Mucosa of stomach (tissue), 1 donor: ENCODE measurements at regions not wholly inside any gene's neighbourhood (a gene's known extent, or its start where the extent isn't known, plus 50 kb on each side); places are given as distances from the start of the nearest gene placed in this dataset.

ENCODE experiments used
- H3K27me3 ChIP-seq: one replicate; pipeline ENCODE4 v1.7.0; 2013; ENCODE audit warnings: mild to moderate bottlenecking, low read length; ENCODE audit not compliant: control insufficient read depth, insufficient read depth
- H3K36me3 ChIP-seq: one replicate; pipeline ENCODE4 v1.7.0; 2013; ENCODE audit warnings: low read length; ENCODE audit not compliant: control insufficient read depth, insufficient read depth
- H3K4me1 ChIP-seq: one replicate; pipeline ENCODE4 v1.7.0; 2013; ENCODE audit warnings: mild to moderate bottlenecking, low read length; ENCODE audit not compliant: control insufficient read depth, insufficient read depth
- H3K4me3 ChIP-seq: one replicate; pipeline ENCODE4 v1.7.0; 2013; ENCODE audit warnings: low read length
- H3K9ac ChIP-seq: one replicate; pipeline ENCODE4 v1.7.0; 2013; ENCODE audit warnings: mild to moderate bottlenecking, low read length, moderate library complexity
- H3K9me3 ChIP-seq: one replicate; pipeline ENCODE4 v1.7.0; 2013; ENCODE audit warnings: mild to moderate bottlenecking, low read length, moderate library complexity; ENCODE audit not compliant: control insufficient read depth
- donor health status: Pancreatic carcinoma.

DNA sequence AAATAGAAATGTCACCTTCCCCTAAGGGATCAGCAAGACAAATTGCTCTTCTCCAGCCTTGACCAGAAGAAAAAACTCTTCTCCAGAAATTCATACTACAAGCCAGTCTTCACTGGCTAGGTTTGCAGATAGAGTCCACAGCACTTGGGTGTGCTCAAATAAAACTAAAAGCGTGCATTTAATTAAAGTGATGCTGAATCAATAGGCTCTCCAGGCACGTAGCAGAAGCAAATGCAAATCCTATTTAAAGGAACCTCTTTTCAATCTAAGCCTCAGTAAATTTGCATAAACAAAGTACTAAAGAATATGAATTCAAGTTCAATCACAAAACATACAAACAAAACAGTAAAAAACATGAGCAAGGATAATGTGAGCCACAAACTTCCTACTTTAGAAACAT is 744.4 kb upstream of the FANCL start:
- H3K9ac ChIP-seq = no peak overlapping the region
- no peaks in the 10 kb centered on the region for H3K4me1 ChIP-seq
- no peaks in the 10 kb centered on the region for H3K36me3 ChIP-seq
- H3K9me3 ChIP-seq = no peaks in the 10 kb centered on the region
- H3K27me3 ChIP-seq = no peaks in the 10 kb centered on the region
- H3K4me3 ChIP-seq = no peak overlapping the region

DNA sequence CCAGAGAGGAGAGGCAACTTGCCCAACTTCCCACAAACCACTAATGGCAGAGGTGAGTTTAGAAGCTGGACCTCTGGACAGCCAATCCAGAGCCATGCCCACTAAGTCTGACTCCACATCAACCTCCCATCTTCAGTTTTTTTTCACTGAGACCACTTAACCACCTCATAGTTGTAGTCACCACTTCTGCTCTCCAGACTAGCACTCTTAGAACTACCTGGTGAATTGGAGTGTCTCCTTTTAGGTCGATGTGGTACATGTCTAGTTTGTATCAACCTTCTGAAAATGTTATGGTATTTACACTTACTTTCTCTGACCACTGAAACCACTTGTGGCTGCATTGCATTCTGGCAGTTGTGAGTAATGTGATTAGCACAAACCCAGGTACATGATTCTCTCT is 743.6 kb upstream of the FANCL start:
- Histone ChIP-seq H3K9ac (no peak overlapping the region), H3K4me3 (no peak overlapping the region), H3K27me3 (no peaks in the 10 kb centered on the region), H3K4me1 (no peaks in the 10 kb centered on the region), H3K9me3 (no peaks in the 10 kb centered on the region), H3K36me3 (no peaks in the 10 kb centered on the region)

- H3K36me3 ChIP-seq = no peaks in the 10 kb centered on the region
- no peaks in the 10 kb centered on the region for H3K9me3 ChIP-seq
- H3K4me1 ChIP-seq = no peaks in the 10 kb centered on the region
- H3K27me3 ChIP-seq = no peaks in the 10 kb centered on the region
- no peak overlapping the region for H3K9ac ChIP-seq
- H3K4me3 ChIP-seq = no peak overlapping the region
These were observed 742.0 kb upstream of the FANCL start for GRCh38 chr2:58983111-58983510.

DNA sequence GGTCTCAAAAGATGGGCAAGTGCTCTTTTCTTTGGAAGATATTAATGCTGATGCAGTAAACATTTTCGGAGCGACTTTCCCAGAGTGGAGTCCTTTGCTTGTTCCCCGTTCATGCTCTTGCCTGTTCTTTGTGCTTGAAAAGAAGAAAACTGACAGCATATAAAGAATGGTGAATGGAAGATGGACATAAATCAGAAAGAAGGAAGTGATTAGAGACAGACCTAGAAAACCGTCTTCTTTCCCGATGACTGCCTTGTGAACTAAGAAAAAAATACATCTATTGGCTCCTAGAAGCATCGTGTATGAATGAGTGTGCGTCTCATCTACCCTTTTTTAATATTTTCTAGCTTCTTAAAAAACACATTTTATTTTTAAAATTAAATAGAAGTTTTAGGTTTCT is 740.1 kb upstream of the FANCL start:
- no peak overlapping the region for H3K9ac ChIP-seq
- no peaks in the 10 kb centered on the region for H3K4me1 ChIP-seq
- H3K9me3 ChIP-seq = no peaks in the 10 kb centered on the region
- no peaks in the 10 kb centered on the region for H3K36me3 ChIP-seq
- no peaks in the 10 kb centered on the region for H3K27me3 ChIP-seq
- no peak overlapping the region for H3K4me3 ChIP-seq

DNA sequence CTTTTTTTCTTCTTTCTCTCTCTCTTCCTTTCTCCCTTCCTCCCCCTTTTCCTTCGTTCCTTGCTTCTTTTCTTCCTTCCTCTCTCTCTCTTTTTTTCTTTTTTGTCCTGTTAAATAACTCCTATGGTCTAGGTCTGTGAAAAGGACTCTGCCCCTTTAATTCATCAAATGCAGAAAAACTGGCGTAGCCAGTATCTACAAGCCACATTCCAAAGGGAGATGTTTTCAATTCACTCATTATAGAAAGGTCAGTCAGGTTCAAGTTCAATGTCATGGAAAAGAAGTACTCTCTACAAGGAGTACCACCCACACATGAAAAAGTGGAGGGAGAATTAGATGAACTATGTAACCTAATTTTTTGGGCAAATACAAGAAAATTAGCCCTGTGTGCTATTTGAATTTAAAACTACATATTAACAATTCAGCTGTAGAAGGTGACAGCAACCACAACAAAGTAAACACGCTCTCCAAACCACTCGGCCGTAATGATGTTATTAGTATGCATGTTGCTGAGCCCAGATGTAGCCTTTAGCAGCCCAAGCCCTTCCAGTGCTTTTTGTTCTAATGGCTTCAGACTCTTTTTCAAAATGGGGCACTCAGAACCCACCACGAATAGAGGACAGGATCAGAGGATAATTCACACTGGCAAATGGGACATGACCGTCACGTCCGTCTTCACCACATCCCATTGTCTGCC is 735.4 kb upstream of the FANCL start:
- H3K27me3 ChIP-seq = no peaks in the 10 kb centered on the region
- H3K9ac ChIP-seq = no peak overlapping the region
- no peaks in the 10 kb centered on the region for H3K36me3 ChIP-seq
- H3K4me3 ChIP-seq = no peak overlapping the region
- no peaks in the 10 kb centered on the region for H3K4me1 ChIP-seq
- no peaks in the 10 kb centered on the region for H3K9me3 ChIP-seq

- Histone ChIP-seq H3K36me3 (no peaks in the 10 kb centered on the region), H3K27me3 (no peaks in the 10 kb centered on the region), H3K4me1 (no peaks in the 10 kb centered on the region), H3K9ac (no peak overlapping the region), H3K4me3 (no peak overlapping the region), H3K9me3 (no peaks in the 10 kb centered on the region)
These were observed 733.8 kb upstream of the FANCL start for GRCh38 chr2:58974881-58975280.

DNA sequence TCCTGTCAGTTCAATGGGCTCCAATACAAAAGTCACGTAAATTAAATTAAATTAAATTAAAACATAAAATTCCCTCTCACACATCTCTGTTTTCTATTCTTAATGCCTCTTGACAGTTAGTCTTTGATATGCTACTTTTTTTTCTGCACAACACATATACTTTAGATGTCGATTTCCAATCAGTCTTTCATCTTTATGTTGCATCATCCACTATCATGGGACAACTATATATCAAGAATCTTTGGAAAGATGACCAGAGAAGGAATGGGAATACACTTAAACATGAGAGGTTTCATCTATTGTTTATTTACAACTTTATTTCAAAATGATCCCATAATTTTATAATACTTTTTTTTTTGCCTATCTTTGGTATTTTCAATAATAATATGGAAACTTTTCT is 733.3 kb upstream of the FANCL start:
- no peaks in the 10 kb centered on the region for H3K4me1 ChIP-seq
- H3K9me3 ChIP-seq = no peaks in the 10 kb centered on the region
- H3K9ac ChIP-seq = no peak overlapping the region
- no peak overlapping the region for H3K4me3 ChIP-seq
- H3K36me3 ChIP-seq = no peaks in the 10 kb centered on the region
- H3K27me3 ChIP-seq = no peaks in the 10 kb centered on the region

GRCh38 chr2:58973811-58974281 is 732.7 kb upstream of the FANCL start:
- no peak overlapping the region for H3K9ac ChIP-seq
- H3K27me3 ChIP-seq = no peaks in the 10 kb centered on the region
- no peaks in the 10 kb centered on the region for H3K36me3 ChIP-seq
- H3K9me3 ChIP-seq = no peaks in the 10 kb centered on the region
- H3K4me3 ChIP-seq = no peak overlapping the region
- no peaks in the 10 kb centered on the region for H3K4me1 ChIP-seq

DNA sequence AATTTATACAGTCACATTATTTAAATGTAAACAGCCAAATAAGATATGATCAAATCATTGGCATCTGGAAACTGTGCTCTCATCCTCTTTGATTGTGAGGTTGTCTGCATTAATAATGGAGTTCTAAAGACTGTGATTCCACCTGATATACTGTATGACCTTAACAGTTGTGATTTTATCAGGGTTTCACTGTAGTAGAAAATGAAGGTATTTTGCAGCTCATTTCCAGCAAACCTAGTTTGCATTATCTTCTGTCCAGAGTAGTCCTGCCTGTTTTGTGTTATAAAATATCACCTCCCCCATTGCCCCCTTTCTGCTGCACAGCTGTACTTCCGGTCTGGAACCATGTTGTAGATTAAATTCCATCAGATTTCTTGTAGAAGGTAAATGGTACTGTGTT is 731.6 kb upstream of the FANCL start:
- Histone ChIP-seq H3K4me1 (no peaks in the 10 kb centered on the region), H3K4me3 (no peak overlapping the region), H3K9ac (no peak overlapping the region), H3K27me3 (no peaks in the 10 kb centered on the region), H3K9me3 (no peaks in the 10 kb centered on the region), H3K36me3 (no peaks in the 10 kb centered on the region)

DNA sequence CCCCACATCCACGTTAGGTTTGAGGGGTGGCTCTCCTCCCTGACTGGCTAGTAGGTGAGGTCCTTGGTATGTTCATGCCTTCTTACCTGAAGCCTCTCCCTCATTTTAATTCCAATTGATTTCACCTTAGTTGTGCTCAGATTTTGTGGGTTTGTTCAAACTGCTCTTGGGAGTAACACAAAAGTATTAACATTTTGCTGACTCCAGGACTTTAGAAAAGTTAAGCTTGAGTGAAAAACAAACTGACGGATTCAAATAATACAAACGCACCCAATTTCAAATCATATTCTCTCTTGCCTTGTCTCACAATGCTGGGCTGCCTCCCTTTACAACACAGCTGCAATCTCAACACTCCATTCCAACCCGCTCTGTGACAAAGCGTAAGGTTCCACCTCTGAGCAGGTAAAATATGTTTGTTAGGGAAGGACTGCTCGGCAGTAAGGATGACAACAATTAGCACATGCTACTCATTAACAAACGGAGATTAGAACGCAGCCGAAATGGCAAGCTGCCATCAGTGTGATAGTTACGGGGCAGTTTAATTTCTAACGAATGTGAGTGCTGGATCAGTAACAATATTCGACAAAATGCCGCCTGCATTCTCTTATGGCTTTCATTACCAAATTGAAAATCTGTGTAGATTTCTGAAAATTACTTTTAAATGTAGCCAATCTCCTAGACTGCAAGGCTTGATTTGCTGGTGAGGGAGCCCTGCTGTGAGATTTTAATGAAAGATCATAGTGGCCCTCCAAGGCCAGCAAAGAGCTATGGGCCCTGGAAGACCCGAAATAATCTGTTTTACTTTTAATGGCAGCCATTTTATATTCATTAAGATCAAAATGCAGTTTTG is 730.6 kb upstream of the FANCL start:
- Histone ChIP-seq H3K9ac (no peak overlapping the region), H3K4me3 (no peak overlapping the region)

DNA sequence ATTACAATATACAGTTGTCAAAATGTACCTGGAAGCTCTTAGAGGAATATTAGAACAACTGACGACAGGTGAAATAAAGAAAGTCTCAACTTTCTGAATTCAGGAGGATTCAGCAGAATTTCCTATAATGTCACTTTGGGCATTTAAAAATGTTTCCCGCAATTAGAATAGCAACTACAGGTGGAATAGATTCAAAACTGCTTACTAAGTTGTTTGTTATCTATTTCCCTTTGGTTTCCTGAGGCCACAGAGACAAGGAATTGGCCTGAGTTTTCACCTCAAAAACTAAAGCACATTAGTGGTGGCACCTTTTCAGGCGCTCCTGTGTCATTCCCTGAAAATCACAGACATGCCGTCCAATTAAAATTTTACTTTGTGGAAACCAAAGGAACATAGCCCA is 729.2 kb upstream of the FANCL start:
- no peaks in the 10 kb centered on the region for H3K4me1 ChIP-seq

More for the DNA sequence above, 730.6 kb upstream of the FANCL start:
- H3K4me1 ChIP-seq = no peaks in the 10 kb centered on the region
- H3K27me3 ChIP-seq = no peaks in the 10 kb centered on the region
- H3K36me3 ChIP-seq = no peaks in the 10 kb centered on the region
- no peaks in the 10 kb centered on the region for H3K9me3 ChIP-seq

DNA sequence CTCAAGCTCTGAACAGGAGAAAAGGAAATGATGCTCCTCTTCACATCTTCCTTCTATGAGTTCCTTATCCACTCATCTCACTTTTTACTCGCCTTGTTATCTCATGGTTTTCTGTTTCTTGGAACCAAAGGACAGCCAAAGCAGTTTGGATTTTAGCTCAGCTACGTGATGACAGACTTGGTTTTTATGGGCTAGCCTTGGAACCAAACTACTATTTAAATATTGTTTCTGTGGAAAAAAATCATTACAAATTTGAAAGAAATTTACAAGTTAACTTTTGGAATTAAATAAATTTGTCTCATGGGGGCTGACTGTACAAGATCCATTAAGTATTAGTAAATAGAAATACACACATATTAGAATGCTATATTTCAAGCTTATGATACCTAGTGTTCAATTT is 727.8 kb upstream of the FANCL start:
- no peaks in the 10 kb centered on the region for H3K36me3 ChIP-seq
- no peak overlapping the region for H3K4me3 ChIP-seq
- H3K9ac ChIP-seq = no peak overlapping the region
- H3K4me1 ChIP-seq = no peaks in the 10 kb centered on the region
- H3K9me3 ChIP-seq = no peaks in the 10 kb centered on the region
- H3K27me3 ChIP-seq = no peaks in the 10 kb centered on the region

More for the DNA sequence above, 729.2 kb upstream of the FANCL start:
- no peaks in the 10 kb centered on the region for H3K27me3 ChIP-seq
- H3K36me3 ChIP-seq = no peaks in the 10 kb centered on the region
- no peaks in the 10 kb centered on the region for H3K9me3 ChIP-seq
- no peak overlapping the region for H3K9ac ChIP-seq
- H3K4me3 ChIP-seq = no peak overlapping the region
